ENCODE measurements at regions not wholly inside any gene's neighbourhood (a gene's known extent, or its start where the extent isn't known, plus 50 kb on each side); places are given as distances from the start of the nearest gene placed in this dataset.

DNA sequence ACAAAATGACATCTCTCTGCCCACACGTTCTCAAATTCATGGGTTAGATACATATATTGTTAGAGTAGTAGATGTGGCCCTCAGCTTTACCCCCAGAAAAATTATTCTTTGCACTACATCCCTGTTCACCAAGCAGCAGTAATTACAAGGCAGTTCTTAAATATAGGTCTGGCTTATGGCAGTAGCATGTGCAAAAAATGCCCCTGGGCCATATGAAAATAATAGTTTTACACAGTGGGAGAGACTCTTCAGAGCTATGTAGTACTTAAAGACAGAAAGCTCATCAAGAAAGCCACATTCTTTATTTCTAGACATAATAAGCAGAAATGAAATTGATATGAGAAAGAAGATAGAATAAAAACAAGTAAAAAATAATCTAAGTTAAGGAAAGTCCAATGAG lies 196.3 kb upstream of the FOXP2 start (continued):
- no peak for TF ChIP-seq ZBTB33 (IDR thresholded peaks at IDR 0.05; ENCODE audit: extremely low read depth, insufficient replicate concordance, low read length)
- TF ChIP-seq POLR2A (IDR thresholded peaks at IDR 0.05; ENCODE audit: borderline replicate concordance, extremely low read depth, insufficient read depth, insufficient read length), result no peak
- TF ChIP-seq SP1 (IDR thresholded peaks at IDR 0.05; ENCODE audit: low read depth), result no peak

GRCh38 chr7:114217026-114217806 lies 197.4 kb upstream of the FOXP2 start:
- ATAC-seq, result peak; percentile 62

More at GRCh38 chr7:114217026-114217806, 197.4 kb upstream of the FOXP2 start:
- H3K4me2 ChIP-seq (ENCODE audit: low read length), result no peak overlapping the region
- no peak for TF ChIP-seq SRF (IDR thresholded peaks at IDR 0.05; ENCODE audit: low read depth)
- no peak for TF ChIP-seq CEBPB (IDR thresholded peaks at IDR 0.05; ENCODE audit: low read depth)
- TF ChIP-seq, protein P1, sequence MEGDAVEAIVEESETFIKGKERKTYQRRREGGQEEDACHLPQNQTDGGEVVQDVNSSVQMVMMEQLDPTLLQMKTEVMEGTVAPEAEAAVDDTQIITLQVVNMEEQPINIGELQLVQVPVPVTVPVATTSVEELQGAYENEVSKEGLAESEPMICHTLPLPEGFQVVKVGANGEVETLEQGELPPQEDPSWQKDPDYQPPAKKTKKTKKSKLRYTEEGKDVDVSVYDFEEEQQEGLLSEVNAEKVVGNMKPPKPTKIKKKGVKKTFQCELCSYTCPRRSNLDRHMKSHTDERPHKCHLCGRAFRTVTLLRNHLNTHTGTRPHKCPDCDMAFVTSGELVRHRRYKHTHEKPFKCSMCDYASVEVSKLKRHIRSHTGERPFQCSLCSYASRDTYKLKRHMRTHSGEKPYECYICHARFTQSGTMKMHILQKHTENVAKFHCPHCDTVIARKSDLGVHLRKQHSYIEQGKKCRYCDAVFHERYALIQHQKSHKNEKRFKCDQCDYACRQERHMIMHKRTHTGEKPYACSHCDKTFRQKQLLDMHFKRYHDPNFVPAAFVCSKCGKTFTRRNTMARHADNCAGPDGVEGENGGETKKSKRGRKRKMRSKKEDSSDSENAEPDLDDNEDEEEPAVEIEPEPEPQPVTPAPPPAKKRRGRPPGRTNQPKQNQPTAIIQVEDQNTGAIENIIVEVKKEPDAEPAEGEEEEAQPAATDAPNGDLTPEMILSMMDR (IDR thresholded peaks at IDR 0.05 in 2 of 3, conservative IDR thresholded peaks at IDR 0.05 in 1 of 3; ENCODE audit: borderline replicate concordance in 1 of 3, insufficient read depth in 1 of 3, low read depth in 2 of 3, low read length in 2 of 3), result peak in 2 of 3 experiments; percentile 24 to 29; a peak in 2 of 6 replicates
- TF ChIP-seq POLR2A (IDR thresholded peaks at IDR 0.05; ENCODE audit: borderline replicate concordance, extremely low read depth, insufficient read depth, insufficient read length), result no peak
- peak; percentile 54 for TF ChIP-seq RAD21 (IDR thresholded peaks at IDR 0.05; ENCODE audit: low read depth)
- no peak for TF ChIP-seq ZBTB33 (IDR thresholded peaks at IDR 0.05; ENCODE audit: extremely low read depth, insufficient replicate concordance, low read length)
- H3K4me3 ChIP-seq (replicated peaks in 1 of 2; ENCODE audit: low read depth in 1 of 2, low read length in 2 of 2), result no peak overlapping the region
- BruUV-seq (replicated peaks), result no TSS peak
- no peak overlapping the region for H3K9ac ChIP-seq (ENCODE audit: low read length)
- ChIA-PET POLR2A (no interaction called here), RAD21 (ENCODE audit: low non-redundant PET in 1 of 2, low total read pairs in 2 of 2, uncharacterized antibody in 2 of 2, unreplicated experiment in 2 of 2) (no interaction called here), CTCF (no interaction called here)
- H2AFZ ChIP-seq (ENCODE audit: low read depth, low read length, poor library complexity, severe bottlenecking), result no peak overlapping the region
- no peaks in the 10 kb centered on the region for H3K36me3 ChIP-seq (ENCODE audit: control insufficient read depth in 1 of 2, insufficient read depth in 2 of 2, low read length in 2 of 2)
- intact Hi-C loops (cut with micrococcal nuclease), result loop anchor here (2.0 kb wide), 1 partner anchor 134 kb away; no protein-coding TSS in a partner anchor
- no peaks in the 10 kb centered on the region for H3K79me2 ChIP-seq (ENCODE audit: insufficient read depth, low read length)
- no peak overlapping the region for H3K27ac ChIP-seq (ENCODE audit: low read depth, low read length)
- no peaks in the 10 kb centered on the region for H3K27me3 ChIP-seq (ENCODE audit: insufficient read depth, low read length)
- DNase-seq (ENCODE audit: low read depth, low spot score), result peak; percentile 7
- H3K9me3 ChIP-seq (ENCODE audit: control insufficient read depth in 1 of 2, insufficient read depth in 1 of 2, low read depth in 1 of 2, low read length in 2 of 2), result no peaks in the 10 kb centered on the region
- no peaks in the 10 kb centered on the region for H3K9me2 ChIP-seq (ENCODE audit: insufficient read depth)
- no peaks in the 10 kb centered on the region for H4K20me1 ChIP-seq (ENCODE audit: insufficient read depth)
- no peaks in the 10 kb centered on the region for H3K4me1 ChIP-seq (ENCODE audit: control insufficient read depth in 1 of 2, insufficient read depth in 2 of 2, low read length in 2 of 2)

Measured in HCT116 (cell line).